ENCODE measurements at regions not wholly inside any gene's neighbourhood (a gene's known extent, or its start where the extent isn't known, plus 50 kb on each side); places are given as distances from the start of the nearest gene placed in this dataset.

DNA sequence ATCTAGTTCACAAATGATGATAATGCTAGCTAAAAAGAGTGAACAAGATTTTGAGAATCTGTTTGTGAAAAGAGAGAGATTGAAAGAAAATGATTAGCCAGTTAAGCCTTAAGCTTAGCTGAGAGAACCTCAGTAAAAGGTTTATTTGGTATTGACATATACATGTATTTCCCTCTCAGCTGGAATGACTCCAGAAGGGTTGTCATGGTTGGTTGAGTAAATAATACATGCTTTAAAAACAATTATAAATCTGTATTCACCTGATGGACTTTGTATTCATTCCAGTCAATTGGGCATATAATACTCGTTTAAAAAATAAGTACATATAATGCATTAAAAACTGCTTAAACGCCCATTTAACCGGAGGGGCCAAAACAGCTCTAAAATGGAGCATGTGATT, 181.4 kb downstream of the GRB14 start:
- H3K4me3 ChIP-seq (ENCODE audit: low read depth, low read length) = no peak overlapping the region
- DNase-seq (ENCODE audit: low read depth) = no peak

DNA sequence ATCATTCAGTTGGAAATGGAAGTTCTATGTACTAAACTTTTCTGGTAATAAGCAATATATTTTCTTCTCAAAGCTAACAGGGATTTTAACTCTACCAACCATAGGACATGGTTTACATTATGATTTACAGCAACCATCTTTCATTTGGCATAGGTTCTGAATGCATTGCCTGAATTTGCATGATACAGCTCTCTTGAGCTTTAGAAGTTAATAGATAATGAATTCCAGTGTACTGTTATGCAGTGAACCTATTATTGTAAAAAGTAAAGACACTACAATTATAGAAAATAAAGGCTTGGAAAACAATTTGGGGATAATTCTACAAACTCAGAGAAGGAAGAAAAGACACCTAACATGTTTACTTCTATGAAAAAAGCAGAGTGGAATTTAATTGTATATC, 182.0 kb downstream of the GRB14 start:
- DNase-seq (ENCODE audit: low read depth) = no peak
- no peak overlapping the region for H3K4me3 ChIP-seq (ENCODE audit: low read depth, low read length)

DNA sequence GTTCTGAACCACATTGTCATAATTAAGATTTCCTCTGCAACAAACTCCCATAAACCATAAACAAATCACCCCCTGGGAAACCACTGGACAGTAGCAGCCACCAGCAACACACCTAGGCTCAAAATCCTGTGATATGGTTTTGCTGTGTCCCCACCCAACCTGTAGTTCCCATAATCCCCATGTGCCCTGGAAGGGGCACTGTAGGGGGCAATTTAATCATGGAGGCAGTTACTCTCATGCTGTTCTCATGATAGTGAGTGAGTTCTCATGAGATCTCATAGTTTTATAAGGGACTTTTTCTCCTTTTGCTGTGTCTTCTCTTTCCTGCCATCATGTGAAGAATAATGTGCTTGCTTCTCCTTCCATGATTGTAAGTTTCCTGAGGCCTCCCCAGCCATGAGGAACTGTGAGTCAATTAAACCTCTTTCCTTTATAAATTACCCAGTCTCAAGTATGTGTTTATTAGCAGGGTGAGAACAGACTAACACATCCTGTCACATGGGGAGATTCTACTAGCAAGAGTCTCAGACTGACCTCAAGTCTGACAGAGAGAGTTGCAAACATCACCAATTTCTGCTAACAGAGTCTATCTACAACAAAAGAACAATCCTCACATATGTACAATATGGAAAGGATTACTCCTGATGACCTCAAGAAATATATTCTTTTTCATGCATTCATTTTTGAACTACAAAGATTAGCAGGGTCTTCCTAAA, 182.6 kb downstream of the GRB14 start:
- no peak for DNase-seq (ENCODE audit: low read depth)
- no peak overlapping the region for H3K4me3 ChIP-seq (ENCODE audit: low read depth, low read length)

DNA sequence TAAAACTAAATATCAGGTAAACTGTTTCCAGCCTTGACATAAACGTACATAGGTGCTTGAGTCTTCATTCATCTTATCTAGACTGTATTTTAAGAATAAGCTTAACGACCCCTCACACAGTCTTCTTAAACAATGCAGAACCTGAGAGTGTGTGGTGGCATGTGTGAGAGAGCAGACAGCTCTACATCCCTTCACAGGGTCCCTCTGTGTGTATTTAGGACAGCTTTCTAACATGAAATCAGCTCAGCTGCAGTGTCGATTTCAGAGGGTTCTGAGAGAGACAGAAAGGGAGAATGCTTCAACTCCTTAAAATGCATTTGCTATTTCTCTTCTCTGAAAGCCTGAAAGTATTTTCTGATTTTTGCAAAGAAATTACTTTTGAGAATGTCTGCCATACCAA, 185.2 kb downstream of the GRB14 start:
- H3K4me3 ChIP-seq (ENCODE audit: low read depth, low read length) = no peak overlapping the region
- no peak for DNase-seq (ENCODE audit: low read depth)

GRCh38 chr2:164430166-164430783, 191.0 kb downstream of the GRB14 start:
- no peak for DNase-seq (ENCODE audit: low read depth)
- H3K4me3 ChIP-seq (ENCODE audit: low read depth, low read length) = no peak overlapping the region

DNA sequence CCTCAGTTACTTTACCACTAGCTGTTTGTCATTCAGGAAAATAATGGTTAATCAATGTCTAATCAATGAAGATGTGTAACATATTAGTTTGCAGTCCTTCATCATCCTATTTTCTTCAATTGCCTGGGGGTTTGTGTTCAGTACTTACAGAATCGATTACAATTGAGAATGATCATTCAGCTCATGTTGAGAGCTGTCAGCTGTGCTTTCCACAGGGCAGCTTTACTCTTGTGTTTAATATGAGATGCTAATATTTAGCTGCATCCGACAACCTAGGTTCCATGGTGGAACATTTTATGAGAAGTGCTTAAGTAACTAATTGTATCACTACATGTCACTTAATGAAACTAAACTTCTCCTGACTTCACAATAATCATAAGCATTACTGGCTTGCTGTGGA, 191.9 kb downstream of the GRB14 start:
- DNase-seq (ENCODE audit: low read depth) = no peak
- H3K4me3 ChIP-seq (ENCODE audit: low read depth, low read length) = no peak overlapping the region

GRCh38 chr2:164427111-164427510, 194.2 kb downstream of the GRB14 start:
- no peak overlapping the region for H3K4me3 ChIP-seq (ENCODE audit: low read depth, low read length)
- no peak for DNase-seq (ENCODE audit: low read depth)

DNA sequence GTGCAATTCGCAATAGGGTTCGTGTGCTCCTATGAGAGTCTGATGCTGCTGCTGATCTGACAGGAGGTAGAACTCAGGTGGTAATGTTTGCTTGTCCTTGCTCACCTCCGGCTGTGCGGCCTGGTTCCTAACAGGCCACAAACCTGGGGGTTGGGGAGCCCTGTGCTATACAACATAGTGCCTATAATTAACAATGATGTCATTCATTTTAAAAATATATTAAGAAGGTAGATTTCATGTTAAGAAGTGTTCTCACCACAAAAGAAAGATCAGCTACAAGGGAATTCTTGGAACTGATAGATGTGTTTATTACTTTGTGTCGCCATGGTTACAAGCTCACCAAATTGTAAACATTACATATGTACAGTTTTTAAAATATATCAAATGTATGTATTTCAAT, 200.5 kb downstream of the GRB14 start:
- H3K4me3 ChIP-seq (ENCODE audit: low read depth, low read length) = no peak overlapping the region
- no peak for DNase-seq (ENCODE audit: low read depth)

- no peak for DNase-seq (ENCODE audit: low read depth)
- no peak overlapping the region for H3K4me3 ChIP-seq (ENCODE audit: low read depth, low read length)
Observed at GRCh38 chr2:164412831-164413230, 208.5 kb downstream of the GRB14 start.

DNA sequence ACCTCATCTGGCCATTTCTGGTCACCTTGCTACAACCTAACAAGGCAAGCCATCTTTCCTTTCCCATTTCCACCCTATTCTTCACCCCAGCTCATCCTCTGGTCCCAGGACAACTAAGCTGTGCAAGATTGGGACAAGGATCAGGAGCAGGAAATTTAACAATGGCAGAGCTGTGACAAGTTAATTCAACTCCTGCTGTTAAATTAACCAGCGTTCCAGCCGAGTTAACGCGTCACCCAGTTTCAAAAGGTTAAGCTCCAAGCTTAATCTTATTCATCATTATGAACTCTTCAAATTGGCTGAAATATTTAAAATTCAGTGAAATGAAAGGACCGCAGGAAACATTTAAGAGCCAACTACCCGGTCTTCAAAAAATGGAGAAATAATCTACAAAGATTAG, 231.9 kb downstream of the GRB14 start:
- H3K4me3 ChIP-seq (ENCODE audit: low read depth, low read length) = no peak overlapping the region
- DNase-seq (ENCODE audit: low read depth) = no peak

DNA sequence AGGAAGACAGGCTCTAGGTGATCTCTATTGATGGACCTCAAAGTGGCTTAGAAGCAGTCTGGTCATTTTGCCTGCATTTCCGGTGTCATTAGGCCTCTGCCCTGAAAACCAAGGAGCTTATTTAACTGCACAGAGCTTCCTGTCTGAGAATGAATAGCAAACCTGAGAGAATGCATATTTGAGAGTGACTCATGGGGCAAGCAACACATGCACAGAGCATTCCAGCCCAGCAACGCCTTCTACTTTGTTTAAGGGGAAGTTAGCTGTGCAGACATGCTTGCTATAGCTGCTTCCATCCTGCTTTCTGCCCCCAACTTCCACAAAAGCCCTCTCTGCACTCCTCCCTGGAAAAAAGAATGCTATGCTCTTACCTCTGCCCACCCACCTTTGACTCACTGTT, 232.8 kb downstream of the GRB14 start:
- no peak overlapping the region for H3K4me3 ChIP-seq (ENCODE audit: low read depth, low read length)
- peak; percentile 39 for DNase-seq (ENCODE audit: low read depth)

- no peak overlapping the region for H3K4me3 ChIP-seq (ENCODE audit: low read depth, low read length)
- peak; percentile 10 for DNase-seq (ENCODE audit: low read depth)
Observed at GRCh38 chr2:164386231-164386630, 235.1 kb downstream of the GRB14 start.

GRCh38 chr2:164384434-164384833, 236.8 kb downstream of the GRB14 start:
- DNase-seq (ENCODE audit: low read depth) = no peak
- H3K4me3 ChIP-seq (ENCODE audit: low read depth, low read length) = no peak overlapping the region

- no peak overlapping the region for H3K4me3 ChIP-seq (ENCODE audit: low read depth, low read length)
- DNase-seq (ENCODE audit: low read depth) = no peak
Observed at GRCh38 chr2:164371916-164372315, 249.4 kb downstream of the GRB14 start.

DNA sequence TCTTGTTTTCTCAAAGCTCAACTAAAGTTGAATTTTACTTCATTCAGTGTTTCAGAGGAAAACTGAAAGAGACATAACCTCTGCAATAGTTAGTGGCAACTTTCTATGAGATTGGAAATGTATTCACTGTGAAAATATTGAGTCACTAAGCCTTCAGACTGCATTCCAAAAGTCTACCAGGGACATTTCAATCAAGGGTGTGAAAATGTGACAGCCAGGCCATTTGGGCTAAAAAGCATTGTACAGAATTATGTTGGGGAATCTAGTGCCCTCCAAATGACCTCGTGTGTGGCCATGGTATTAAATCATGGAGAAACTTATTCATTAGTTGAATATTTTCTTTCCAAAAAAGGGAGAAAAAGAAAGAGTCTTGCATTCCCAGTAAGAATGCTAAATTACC, 251.9 kb downstream of the GRB14 start:
- no peak overlapping the region for H3K4me3 ChIP-seq (ENCODE audit: low read depth, low read length)
- no peak for DNase-seq (ENCODE audit: low read depth)

- no peak for DNase-seq (ENCODE audit: low read depth)
- no peak overlapping the region for H3K4me3 ChIP-seq (ENCODE audit: low read depth, low read length)
Observed at GRCh38 chr2:164368896-164369295, 252.4 kb downstream of the GRB14 start.

DNA sequence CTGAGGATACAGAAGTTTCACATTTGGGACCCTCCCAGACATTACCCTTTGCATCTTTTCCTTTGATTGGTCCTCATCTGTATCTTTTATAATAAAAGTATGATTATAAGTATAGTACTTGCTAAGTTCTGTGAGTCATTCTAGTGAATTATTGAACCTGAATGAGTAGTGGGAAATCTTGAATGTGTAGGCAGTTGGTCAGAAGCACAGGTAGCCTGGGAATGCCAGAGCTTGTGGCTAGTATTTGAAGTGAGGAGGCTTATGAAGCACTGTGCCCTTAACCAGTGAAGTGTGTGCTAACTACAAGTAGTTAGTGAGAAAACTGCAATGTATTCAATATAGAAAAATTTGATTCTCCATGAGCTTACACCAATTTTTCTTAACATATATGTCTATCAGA, 257.6 kb downstream of the GRB14 start:
- no peak for DNase-seq (ENCODE audit: low read depth)
- no peak overlapping the region for H3K4me3 ChIP-seq (ENCODE audit: low read depth, low read length)

DNA sequence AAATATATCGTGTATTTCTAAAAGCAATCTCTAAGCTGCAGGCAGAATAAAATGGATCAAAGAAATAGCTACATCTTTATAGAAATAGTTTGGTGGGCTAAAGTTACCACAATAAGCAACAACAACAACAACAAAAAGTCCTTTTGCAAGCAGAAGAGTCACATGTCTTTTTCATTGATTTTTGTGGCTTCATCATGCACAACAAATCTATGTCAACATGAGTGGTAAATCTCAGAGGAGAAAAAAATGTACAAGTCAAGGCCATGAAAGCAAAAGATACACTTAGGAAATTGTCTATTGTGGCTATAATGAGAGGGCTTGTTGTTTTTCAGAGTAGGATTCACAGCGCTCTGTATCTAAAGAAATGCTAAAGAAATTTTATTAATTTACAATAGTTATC, 269.7 kb downstream of the GRB14 start:
- no peak for DNase-seq (ENCODE audit: low read depth)
- no peak overlapping the region for H3K4me3 ChIP-seq (ENCODE audit: low read depth, low read length)

DNA sequence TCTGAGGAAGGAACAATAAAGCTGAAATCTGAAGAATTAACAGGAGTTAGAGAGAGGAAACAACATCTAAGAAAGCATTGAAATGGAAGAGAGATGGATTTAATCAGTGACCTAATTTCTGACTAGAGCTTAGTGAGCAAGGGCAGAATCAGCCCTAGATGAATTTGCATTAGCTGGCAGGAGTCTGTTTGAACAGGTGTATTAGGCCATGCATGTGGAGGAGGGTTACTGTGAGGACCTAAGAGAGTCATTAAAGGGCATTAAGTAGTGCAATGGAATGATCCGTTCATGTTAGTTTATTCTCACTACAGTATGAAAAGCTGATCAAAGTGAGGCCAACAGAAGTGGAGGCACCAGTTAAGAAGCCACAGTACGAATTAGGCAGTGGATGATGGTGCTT, 285.3 kb downstream of the GRB14 start:
- no peak overlapping the region for H3K4me3 ChIP-seq (ENCODE audit: low read depth, low read length)
- DNase-seq (ENCODE audit: low read depth) = no peak

- no peak overlapping the region for H3K4me3 ChIP-seq (ENCODE audit: low read depth, low read length)
- DNase-seq (ENCODE audit: low read depth) = no peak
Observed at GRCh38 chr2:164335128-164335527, 286.2 kb downstream of the GRB14 start.

GRCh38 chr2:164328310-164328709, 293.0 kb downstream of the GRB14 start:
- no peak overlapping the region for H3K4me3 ChIP-seq (ENCODE audit: low read depth, low read length)
- DNase-seq (ENCODE audit: low read depth) = no peak

Measured in skeletal muscle cell (primary cell).